ENCODE measurements at regions not wholly inside any gene's neighbourhood (a gene's known extent, or its start where the extent isn't known, plus 50 kb on each side); places are given as distances from the start of the nearest gene placed in this dataset.
A peak's percentile ranks its signal among the peaks of the same experiment; 100 is the strongest.

GRCh38 chr14:80315681-80316080 is 104.4 kb upstream of the DIO2 start:
- H3K4me1 ChIP-seq = no peaks in the 10 kb centered on the region
- ATAC-seq (no peak), DNase-seq (no peak)
- H3K27ac ChIP-seq = no peak overlapping the region
- no peak overlapping the region for H3K4me3 ChIP-seq
- TF ChIP-seq, protein P1, sequence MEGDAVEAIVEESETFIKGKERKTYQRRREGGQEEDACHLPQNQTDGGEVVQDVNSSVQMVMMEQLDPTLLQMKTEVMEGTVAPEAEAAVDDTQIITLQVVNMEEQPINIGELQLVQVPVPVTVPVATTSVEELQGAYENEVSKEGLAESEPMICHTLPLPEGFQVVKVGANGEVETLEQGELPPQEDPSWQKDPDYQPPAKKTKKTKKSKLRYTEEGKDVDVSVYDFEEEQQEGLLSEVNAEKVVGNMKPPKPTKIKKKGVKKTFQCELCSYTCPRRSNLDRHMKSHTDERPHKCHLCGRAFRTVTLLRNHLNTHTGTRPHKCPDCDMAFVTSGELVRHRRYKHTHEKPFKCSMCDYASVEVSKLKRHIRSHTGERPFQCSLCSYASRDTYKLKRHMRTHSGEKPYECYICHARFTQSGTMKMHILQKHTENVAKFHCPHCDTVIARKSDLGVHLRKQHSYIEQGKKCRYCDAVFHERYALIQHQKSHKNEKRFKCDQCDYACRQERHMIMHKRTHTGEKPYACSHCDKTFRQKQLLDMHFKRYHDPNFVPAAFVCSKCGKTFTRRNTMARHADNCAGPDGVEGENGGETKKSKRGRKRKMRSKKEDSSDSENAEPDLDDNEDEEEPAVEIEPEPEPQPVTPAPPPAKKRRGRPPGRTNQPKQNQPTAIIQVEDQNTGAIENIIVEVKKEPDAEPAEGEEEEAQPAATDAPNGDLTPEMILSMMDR (IDR thresholded peaks at IDR 0.05) = no peak
- peaks cover 0 to 16% of the 10 kb centered on the region in 2 donors for H3K9me3 ChIP-seq
- H3K27me3 ChIP-seq = no peaks in the 10 kb centered on the region
- intact Hi-C loops (cut with DNase I) = no loop called here
- no peaks in the 10 kb centered on the region for H3K36me3 ChIP-seq

GRCh38 chr14:80313806-80314205 is 102.5 kb upstream of the DIO2 start:
- TF ChIP-seq, protein P1 (IDR thresholded peaks at IDR 0.05) = no peak
- intact Hi-C loops (cut with DNase I) = no loop called here
- H3K36me3 ChIP-seq = no peaks in the 10 kb centered on the region
- H3K4me1 ChIP-seq = no peaks in the 10 kb centered on the region
- DNase-seq (no peak), ATAC-seq (no peak)
- H3K4me3 ChIP-seq = no peak overlapping the region
- no peak overlapping the region for H3K27ac ChIP-seq
- peaks cover 0 to 5% of the 10 kb centered on the region in 2 donors for H3K9me3 ChIP-seq
- no peaks in the 10 kb centered on the region for H3K27me3 ChIP-seq

DNA sequence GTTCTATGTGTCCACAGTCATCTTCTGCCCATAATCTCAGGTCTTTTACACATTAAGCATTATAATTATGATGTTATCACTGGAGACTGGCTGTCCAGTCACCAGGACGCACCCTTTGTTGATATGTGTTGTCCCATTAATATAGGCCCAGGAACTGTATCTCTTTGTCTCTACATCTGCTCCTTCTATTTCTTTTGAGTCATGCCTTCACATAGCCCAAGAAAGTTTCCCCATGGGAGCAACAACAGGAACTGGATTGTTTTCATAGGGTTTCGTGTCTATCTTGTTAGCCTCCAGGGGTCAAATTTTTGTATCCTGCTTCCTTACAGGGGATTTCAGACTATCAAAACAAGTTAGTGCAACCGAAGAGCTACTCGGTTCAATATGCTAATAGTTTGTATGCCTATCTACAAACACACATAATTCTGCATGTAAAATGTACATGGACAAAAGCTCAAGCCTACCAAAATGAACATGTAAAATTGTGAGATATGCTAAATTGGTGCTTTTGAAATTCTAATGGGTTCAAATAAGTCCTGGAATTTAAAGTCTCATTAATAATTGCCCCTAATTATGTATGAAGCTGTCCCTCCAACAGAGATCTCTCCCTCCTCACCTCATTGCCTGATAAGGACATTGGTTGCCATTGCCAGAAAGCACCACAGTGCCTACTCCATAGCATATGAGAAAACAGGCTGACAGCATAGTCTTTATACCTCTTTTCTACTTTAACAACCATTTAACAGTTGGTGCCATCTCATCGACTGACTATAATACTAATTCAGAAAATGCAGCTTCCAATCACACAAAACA is 99.8 kb upstream of the DIO2 start:
- no peaks in the 10 kb centered on the region for H3K36me3 ChIP-seq
- DNase-seq = peak in 2 of 4 donors; percentile 72 to 74
- H3K9me3 ChIP-seq = no peaks in the 10 kb centered on the region
- intact Hi-C loops (cut with DNase I) = no loop called here
- H3K4me3 ChIP-seq = no peak overlapping the region
- ATAC-seq = no peak
- no peaks in the 10 kb centered on the region for H3K4me1 ChIP-seq
- no peak overlapping the region for H3K27ac ChIP-seq
- TF ChIP-seq, protein P1 (IDR thresholded peaks at IDR 0.05) = no peak
- no peaks in the 10 kb centered on the region for H3K27me3 ChIP-seq

- no peaks in the 10 kb centered on the region for H3K27me3 ChIP-seq
- intact Hi-C loops (cut with DNase I) = no loop called here
- no peaks in the 10 kb centered on the region for H3K4me1 ChIP-seq
- ATAC-seq (no peak), DNase-seq (no peak)
- TF ChIP-seq, protein P1 (IDR thresholded peaks at IDR 0.05) = no peak
- H3K9me3 ChIP-seq = no peaks in the 10 kb centered on the region
- H3K36me3 ChIP-seq = no peaks in the 10 kb centered on the region
- H3K4me3 ChIP-seq = no peak overlapping the region
- no peak overlapping the region for H3K27ac ChIP-seq
These were observed 92.9 kb upstream of the DIO2 start for GRCh38 chr14:80304125-80304766.

- TF ChIP-seq, protein P1 (IDR thresholded peaks at IDR 0.05) = no peak
- Histone ChIP-seq H3K27me3 (no peaks in the 10 kb centered on the region), H3K4me1 (no peaks in the 10 kb centered on the region), H3K9me3 (peaks cover 0 to 9% of the 10 kb centered on the region in 2 donors), H3K36me3 (no peaks in the 10 kb centered on the region), H3K4me3 (no peak overlapping the region), H3K27ac (no peak overlapping the region)
- ATAC-seq (no peak), DNase-seq (no peak)
- intact Hi-C loops (cut with DNase I) = no loop called here
These were observed 89.0 kb upstream of the DIO2 start for GRCh38 chr14:80300351-80300750.
